ENCODE measurements at regions not wholly inside any gene's neighbourhood (a gene's known extent, or its start where the extent isn't known, plus 50 kb on each side); places are given as distances from the start of the nearest gene placed in this dataset.
A peak's percentile ranks its signal among the peaks of the same experiment; 100 is the strongest.
"Not testable (repeated sequence)": the region's sequence is repeated elsewhere in the genome, so short reads cannot be mapped to it uniquely, and the experiment has no call there.

GRCh38 chr4:177193024-177193715 lies 116.5 kb upstream of the NEIL3 start:
- DNase-seq: not testable (repeated sequence)

GRCh38 chr4:177194906-177195305 lies 114.8 kb upstream of the NEIL3 start:
- no peak for DNase-seq

- DNase-seq: no peak
Measured at GRCh38 chr4:177196615-177197014, 113.1 kb upstream of the NEIL3 start.

GRCh38 chr4:177201614-177202013 lies 108.1 kb upstream of the NEIL3 start:
- DNase-seq: no peak

GRCh38 chr4:177204126-177204525 lies 105.5 kb upstream of the NEIL3 start:
- no peak for DNase-seq

- DNase-seq: no peak
Measured at GRCh38 chr4:177214935-177215334, 94.7 kb upstream of the NEIL3 start.

- DNase-seq: no peak
Measured at GRCh38 chr4:177220376-177220775, 89.3 kb upstream of the NEIL3 start.

- no peak for DNase-seq
Measured at GRCh38 chr4:177222781-177223180, 86.9 kb upstream of the NEIL3 start.

- DNase-seq: no peak
Measured at GRCh38 chr4:177225605-177226004, 84.1 kb upstream of the NEIL3 start.

- no peak for DNase-seq
Measured at GRCh38 chr4:177227636-177228035, 82.0 kb upstream of the NEIL3 start.

- no peak for DNase-seq
Measured at GRCh38 chr4:177228599-177228998, 81.1 kb upstream of the NEIL3 start.

- DNase-seq: no peak
Measured at GRCh38 chr4:177229331-177229730, 80.3 kb upstream of the NEIL3 start.

GRCh38 chr4:177232473-177232872 lies 77.2 kb upstream of the NEIL3 start:
- no peak for DNase-seq

- DNase-seq: no peak
Measured at GRCh38 chr4:177235026-177235425, 74.6 kb upstream of the NEIL3 start.

- DNase-seq: no peak
Measured at GRCh38 chr4:177236886-177237285, 72.8 kb upstream of the NEIL3 start.

GRCh38 chr4:177237291-177237690 lies 72.4 kb upstream of the NEIL3 start:
- no peak for DNase-seq

GRCh38 chr4:177239477-177239876 lies 70.2 kb upstream of the NEIL3 start:
- no peak for DNase-seq

- no peak for DNase-seq
Measured at GRCh38 chr4:177239878-177240277, 69.8 kb upstream of the NEIL3 start.

GRCh38 chr4:177242651-177243286 lies 66.9 kb upstream of the NEIL3 start:
- no peak for DNase-seq

- DNase-seq: no peak
Measured at GRCh38 chr4:177246641-177247584, 62.8 kb upstream of the NEIL3 start.

- DNase-seq: peak; percentile 24
Measured at GRCh38 chr4:177250056-177250696, 59.5 kb upstream of the NEIL3 start.

GRCh38 chr4:177251237-177251636 lies 58.4 kb upstream of the NEIL3 start:
- DNase-seq: no peak

GRCh38 chr4:177255359-177255758 lies 54.3 kb upstream of the NEIL3 start:
- DNase-seq: no peak
